ENCODE measurements at regions not wholly inside any gene's neighbourhood (a gene's known extent, or its start where the extent isn't known, plus 50 kb on each side); places are given as distances from the start of the nearest gene placed in this dataset.

GRCh38 chr12:16415155-16415554, 67.7 kb downstream of the MGST1 start:
- TF ChIP-seq, protein P1, sequence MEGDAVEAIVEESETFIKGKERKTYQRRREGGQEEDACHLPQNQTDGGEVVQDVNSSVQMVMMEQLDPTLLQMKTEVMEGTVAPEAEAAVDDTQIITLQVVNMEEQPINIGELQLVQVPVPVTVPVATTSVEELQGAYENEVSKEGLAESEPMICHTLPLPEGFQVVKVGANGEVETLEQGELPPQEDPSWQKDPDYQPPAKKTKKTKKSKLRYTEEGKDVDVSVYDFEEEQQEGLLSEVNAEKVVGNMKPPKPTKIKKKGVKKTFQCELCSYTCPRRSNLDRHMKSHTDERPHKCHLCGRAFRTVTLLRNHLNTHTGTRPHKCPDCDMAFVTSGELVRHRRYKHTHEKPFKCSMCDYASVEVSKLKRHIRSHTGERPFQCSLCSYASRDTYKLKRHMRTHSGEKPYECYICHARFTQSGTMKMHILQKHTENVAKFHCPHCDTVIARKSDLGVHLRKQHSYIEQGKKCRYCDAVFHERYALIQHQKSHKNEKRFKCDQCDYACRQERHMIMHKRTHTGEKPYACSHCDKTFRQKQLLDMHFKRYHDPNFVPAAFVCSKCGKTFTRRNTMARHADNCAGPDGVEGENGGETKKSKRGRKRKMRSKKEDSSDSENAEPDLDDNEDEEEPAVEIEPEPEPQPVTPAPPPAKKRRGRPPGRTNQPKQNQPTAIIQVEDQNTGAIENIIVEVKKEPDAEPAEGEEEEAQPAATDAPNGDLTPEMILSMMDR (IDR thresholded peaks at IDR 0.05): no peak
- no peak for TF ChIP-seq ZFX (IDR thresholded peaks at IDR 0.05; ENCODE audit: borderline replicate concordance)
